WTC11 (cell line): ENCODE measurements at regions not wholly inside any gene's neighbourhood (a gene's known extent, or its start where the extent isn't known, plus 50 kb on each side); places are given as distances from the start of the nearest gene placed in this dataset.

Source experiments
- FOXK1 ChIP-seq: sonication (generic); formaldehyde crosslinking; IDR thresholded peaks from 2 replicates; pipeline ENCODE4 v1.8.0; 2022; ENCODE audit warnings: mild to moderate bottlenecking, moderate library complexity, missing genetic modification reagents
- FOXP1 ChIP-seq: sonication (generic); formaldehyde crosslinking; IDR thresholded peaks from 2 replicates; pipeline ENCODE4 v1.8.0; 2022; ENCODE audit warnings: missing genetic modification reagents, mild to moderate bottlenecking, moderate library complexity, borderline replicate concordance
- JUN ChIP-seq: sonication (generic); formaldehyde crosslinking; IDR thresholded peaks from 2 replicates; pipeline ENCODE4 v1.8.0; 2023; ENCODE audit warnings: mild to moderate bottlenecking, missing genetic modification reagents
- MYBL2 ChIP-seq: sonication (generic); formaldehyde crosslinking; IDR thresholded peaks from 2 replicates; pipeline ENCODE4 v1.8.1; 2023; ENCODE audit warnings: mild to moderate bottlenecking, moderate library complexity, missing genetic modification reagents
- NR3C1 ChIP-seq: sonication (generic); formaldehyde crosslinking; conservative IDR thresholded peaks from 2 replicates; pipeline ENCODE4 v1.8.1; 2023; ENCODE audit warnings: low read depth, mild to moderate bottlenecking, missing genetic modification reagents
- TEAD1 ChIP-seq: sonication (generic); formaldehyde crosslinking; IDR thresholded peaks from 2 replicates; pipeline ENCODE4 v1.8.0; 2022; ENCODE audit warnings: mild to moderate bottlenecking, missing genetic modification reagents
- ZNF317 ChIP-seq: sonication (generic); formaldehyde crosslinking; IDR thresholded peaks from 2 replicates; pipeline ENCODE4 v1.8.1; 2023; ENCODE audit warnings: low read depth, mild to moderate bottlenecking, moderate library complexity, missing genetic modification reagents, borderline replicate concordance
- TF ChIP-seq, protein P1 (sequence below): sonication (generic); formaldehyde crosslinking; IDR thresholded peaks from 2 replicates; pipeline ENCODE4 v1.8.1; 2022; ENCODE audit warnings: mild to moderate bottlenecking, moderate library complexity, missing genetic modification reagents

DNA sequence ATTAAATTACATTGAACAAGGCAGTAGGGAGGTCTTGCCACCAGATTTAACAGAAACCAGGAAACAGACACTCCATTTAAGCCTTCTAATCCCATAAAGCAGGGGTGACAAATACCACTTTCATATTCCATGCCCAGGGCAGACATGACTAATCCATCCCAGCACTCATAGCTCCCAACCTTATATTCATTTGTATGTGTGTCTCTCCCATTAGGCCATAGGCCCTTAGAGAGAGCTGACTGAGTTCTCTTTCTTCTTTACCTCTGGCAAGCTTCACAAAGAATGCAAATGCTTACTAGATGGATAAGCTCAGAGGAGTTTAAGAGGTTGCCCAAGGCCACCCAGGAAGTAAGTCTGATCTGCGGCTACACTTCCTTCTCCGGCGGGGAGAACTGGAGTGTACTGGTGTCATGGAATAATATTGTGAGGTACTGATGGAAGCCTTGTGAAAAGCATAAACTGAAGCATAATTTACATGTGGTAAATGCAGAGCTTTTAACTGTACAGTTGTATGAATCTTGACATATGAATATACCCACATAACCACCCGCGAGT lies 239.7 kb upstream of the HABP2 start:
- TF ChIP-seq, protein P1, sequence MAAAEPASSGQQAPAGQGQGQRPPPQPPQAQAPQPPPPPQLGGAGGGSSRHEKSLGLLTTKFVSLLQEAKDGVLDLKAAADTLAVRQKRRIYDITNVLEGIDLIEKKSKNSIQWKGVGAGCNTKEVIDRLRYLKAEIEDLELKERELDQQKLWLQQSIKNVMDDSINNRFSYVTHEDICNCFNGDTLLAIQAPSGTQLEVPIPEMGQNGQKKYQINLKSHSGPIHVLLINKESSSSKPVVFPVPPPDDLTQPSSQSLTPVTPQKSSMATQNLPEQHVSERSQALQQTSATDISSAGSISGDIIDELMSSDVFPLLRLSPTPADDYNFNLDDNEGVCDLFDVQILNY (CRISPR knock-in tag): no peak
- TF ChIP-seq NR3C1 (no peak), FOXP1 (no peak), FOXK1 (CRISPR knock-in tag) (no peak), MYBL2 (CRISPR knock-in tag) (no peak), JUN (no peak), ZNF317 (no peak), TEAD1 (CRISPR knock-in tag) (no peak)
